ENCODE measurements at regions not wholly inside any gene's neighbourhood (a gene's known extent, or its start where the extent isn't known, plus 50 kb on each side); places are given as distances from the start of the nearest gene placed in this dataset.

DNA sequence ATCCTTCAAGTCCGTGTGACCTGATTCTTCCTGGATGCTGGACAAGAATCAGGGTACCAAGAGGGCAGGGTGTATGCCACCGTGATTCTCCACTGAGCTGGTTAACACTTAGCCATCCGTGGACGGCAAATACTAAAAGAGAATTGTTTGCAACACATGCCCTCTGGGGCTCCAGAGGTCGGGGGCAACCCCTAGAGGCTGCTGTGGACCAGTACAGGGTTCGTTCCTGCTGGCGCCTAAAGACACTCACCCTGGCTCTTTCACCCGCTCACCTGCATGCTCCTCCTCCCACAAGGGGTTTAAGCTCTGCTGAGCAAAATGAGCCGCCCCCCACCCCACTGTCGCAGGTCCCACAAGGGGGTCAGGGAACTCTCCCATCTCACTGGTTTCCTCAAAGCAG lies 148.7 kb upstream of the ITGB1 start:
- TF ChIP-seq, protein P1, sequence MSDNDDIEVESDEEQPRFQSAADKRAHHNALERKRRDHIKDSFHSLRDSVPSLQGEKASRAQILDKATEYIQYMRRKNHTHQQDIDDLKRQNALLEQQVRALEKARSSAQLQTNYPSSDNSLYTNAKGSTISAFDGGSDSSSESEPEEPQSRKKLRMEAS (CRISPR knock-in tag; IDR thresholded peaks at IDR 0.05), result no peak
- TF ChIP-seq GABPB1 (CRISPR knock-in tag; IDR thresholded peaks at IDR 0.05) (no peak), SMAD3 (CRISPR knock-in tag; IDR thresholded peaks at IDR 0.05; ENCODE audit: borderline replicate concordance) (no peak)
- TF ChIP-seq, protein P2, sequence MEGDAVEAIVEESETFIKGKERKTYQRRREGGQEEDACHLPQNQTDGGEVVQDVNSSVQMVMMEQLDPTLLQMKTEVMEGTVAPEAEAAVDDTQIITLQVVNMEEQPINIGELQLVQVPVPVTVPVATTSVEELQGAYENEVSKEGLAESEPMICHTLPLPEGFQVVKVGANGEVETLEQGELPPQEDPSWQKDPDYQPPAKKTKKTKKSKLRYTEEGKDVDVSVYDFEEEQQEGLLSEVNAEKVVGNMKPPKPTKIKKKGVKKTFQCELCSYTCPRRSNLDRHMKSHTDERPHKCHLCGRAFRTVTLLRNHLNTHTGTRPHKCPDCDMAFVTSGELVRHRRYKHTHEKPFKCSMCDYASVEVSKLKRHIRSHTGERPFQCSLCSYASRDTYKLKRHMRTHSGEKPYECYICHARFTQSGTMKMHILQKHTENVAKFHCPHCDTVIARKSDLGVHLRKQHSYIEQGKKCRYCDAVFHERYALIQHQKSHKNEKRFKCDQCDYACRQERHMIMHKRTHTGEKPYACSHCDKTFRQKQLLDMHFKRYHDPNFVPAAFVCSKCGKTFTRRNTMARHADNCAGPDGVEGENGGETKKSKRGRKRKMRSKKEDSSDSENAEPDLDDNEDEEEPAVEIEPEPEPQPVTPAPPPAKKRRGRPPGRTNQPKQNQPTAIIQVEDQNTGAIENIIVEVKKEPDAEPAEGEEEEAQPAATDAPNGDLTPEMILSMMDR (IDR thresholded peaks at IDR 0.05), result no peak

All from WTC11 (cell line).